B cell (primary cell): ENCODE measurements at regions not wholly inside any gene's neighbourhood (a gene's known extent, or its start where the extent isn't known, plus 50 kb on each side); places are given as distances from the start of the nearest gene placed in this dataset.

Experiments used
- ATAC-seq: fragments of 200-7000 bp; cut with Tn5 transposase; one replicate; pipeline ENCODE4 v1.10.0; 2021; ENCODE audit warnings: low read depth, mild to moderate bottlenecking, moderate number of reproducible peaks, moderate library complexity
- CTCF ChIA-PET: fragments of 350-600 bp; sonication (Branson Sonifier 250); formaldehyde crosslinking; loops from one replicate; lab custom pipeline; 2021; ENCODE audit warnings: antibody characterized with exemption, inconsistent platforms; lab: Charles Lee
- POLR2A ChIA-PET: fragments of 350-600 bp; sonication (Branson Sonifier 250); formaldehyde crosslinking; loops from one replicate; lab custom pipeline; 2021; ENCODE audit warnings: antibody characterized with exemption; lab: Charles Lee
- DNase-seq: peaks from one replicate; pipeline ENCODE4 v3.0.0; 2013
- H2AFZ ChIP-seq: 2 replicates; pipeline ENCODE4 v1.6.1; 2012; ENCODE audit warnings: mild to moderate bottlenecking, low read depth, low read length; ENCODE audit not compliant: insufficient read depth, poor library complexity, severe bottlenecking
- H3K27ac ChIP-seq, 2 donors: 1 replicate in 1 of 2; 2 replicates in 1 of 2; pipeline ENCODE4 v1.5.1; 2012 to 2013; ENCODE audit warnings: low read length in 2 of 2, mild to moderate bottlenecking in 2 of 2, moderate library complexity in 1 of 2
- H3K27me3 ChIP-seq, 4 experiments: fragments of 200-600 bp in 1 of 4; sonication (generic) in 1 of 4; replicated peaks in 1 of 4; 1 replicate in 2 of 4; 2 replicates in 2 of 4; pipeline versions ENCODE4 v1.6.1 to v1.7.0; 2013 to 2016; ENCODE audit warnings: low read length in 3 of 4, mild to moderate bottlenecking in 2 of 4, mixed read lengths in 1 of 4, moderate library complexity in 1 of 4; ENCODE audit not compliant: insufficient read depth in 4 of 4, control insufficient read depth in 3 of 4; ENCODE audit errors: control extremely low read depth in 1 of 4
- H3K36me3 ChIP-seq, 2 experiments: replicated peaks in 1 of 2; 1 replicate in 1 of 2; 2 replicates in 1 of 2; pipeline versions ENCODE4 v1.6.1 to v1.7.1; 2013; ENCODE audit warnings: low read length in 1 of 2; ENCODE audit not compliant: insufficient read depth in 2 of 2, control insufficient read depth in 1 of 2; ENCODE audit errors: control extremely low read depth in 1 of 2, extremely low read depth in 1 of 2
- H3K4me1 ChIP-seq, 2 donors: fragments of 200-600 bp in 1 of 2; sonication (generic) in 1 of 2; 1 replicate in 1 of 2; 2 replicates in 1 of 2; pipeline versions ENCODE4 v1.5.1 to v1.6.1; 2013 to 2017; ENCODE audit warnings: low read length in 2 of 2; ENCODE audit not compliant: control insufficient read depth in 2 of 2, insufficient read depth in 2 of 2
- H3K4me2 ChIP-seq: replicated peaks from 2 replicates; pipeline ENCODE3; 2012; ENCODE audit warnings: mild to moderate bottlenecking, low read depth, low read length; ENCODE audit not compliant: poor library complexity, severe bottlenecking
- H3K4me3 ChIP-seq, 5 experiments: fragments of 200-600 bp in 1 of 5; sonication (generic) in 1 of 5; 1 replicate in 3 of 5; 2 replicates in 2 of 5; pipeline versions ENCODE4 v1.5.1 to v1.7.0; 2011 to 2016; ENCODE audit warnings: low read length in 4 of 5, mild to moderate bottlenecking in 4 of 5, low read depth in 2 of 5, control low read depth in 1 of 5, moderate library complexity in 1 of 5; ENCODE audit not compliant: insufficient read depth in 1 of 5; ENCODE audit errors: control extremely low read depth in 1 of 5, extremely low read depth in 1 of 5
- H3K79me2 ChIP-seq: fragments of 200-600 bp; sonication (generic); one replicate; pipeline ENCODE4 v1.6.0; 2016; ENCODE audit warnings: low read length; ENCODE audit not compliant: control insufficient read depth, insufficient read depth
- H3K9ac ChIP-seq: fragments of 200-600 bp; sonication (generic); 2 replicates; pipeline ENCODE4 v1.6.1; 2017; ENCODE audit warnings: mild to moderate bottlenecking, low read length, moderate library complexity
- H3K9me3 ChIP-seq, 3 donors: one replicate each; pipeline versions ENCODE4 v1.6.1 to v1.7.1; 2013; ENCODE audit warnings: low read length in 2 of 3; ENCODE audit not compliant: control insufficient read depth in 2 of 3, insufficient read depth in 1 of 3; ENCODE audit errors: control extremely low read depth in 1 of 3
- H4K20me1 ChIP-seq: 2 replicates; pipeline ENCODE4 v1.6.0; 2012; ENCODE audit warnings: mild to moderate bottlenecking, low read length; ENCODE audit not compliant: insufficient read depth, control insufficient read depth, poor library complexity, severe bottlenecking
- H3K27ac Mint-ChIP-seq: one replicate; pipeline ENCODE4 v1.8.0; 2021; ENCODE audit warnings: mixed read lengths
- H3K27me3 Mint-ChIP-seq: one replicate; pipeline ENCODE4 v1.8.0; 2021; ENCODE audit warnings: mixed read lengths
- H3K4me1 Mint-ChIP-seq: one replicate; pipeline ENCODE4 v1.8.0; 2021; ENCODE audit warnings: mixed read lengths
- H3K4me3 Mint-ChIP-seq: one replicate; pipeline ENCODE4 v1.8.0; 2021; ENCODE audit warnings: mixed read lengths
- H3K9me3 Mint-ChIP-seq: one replicate; pipeline ENCODE4 v1.8.0; 2022; ENCODE audit warnings: mixed read lengths; ENCODE audit not compliant: insufficient read depth
- CTCF ChIP-seq: fragments of 200-600 bp; IDR thresholded peaks from one replicate; pipeline ENCODE4 v1.8.0; 2022; ENCODE audit warnings: antibody characterized with exemption, mild to moderate bottlenecking
- EZH2 ChIP-seq: IDR thresholded peaks from 2 replicates; pipeline ENCODE4 v1.6.1; 2012; ENCODE audit warnings: borderline replicate concordance, low read depth, mild to moderate bottlenecking, moderate library complexity, low read length; ENCODE audit not compliant: insufficient read depth, poor library complexity, severe bottlenecking
- WGBS: methylation state at CpG from one replicate; pipeline ENCODE4 v1.1.5; 2013; ENCODE audit warnings: missing lambda C conversion rate; ENCODE audit not compliant: insufficient coverage; 5-methylcytosine and 5-hydroxymethylcytosine counted together
- intact Hi-C: fragments of 100-400 bp; cut with micrococcal nuclease; formaldehyde crosslinking; loops from one replicate; pipeline ENCODE4 v1.10.0; 2022

GRCh38 chr10:130427216-130427722 lies 291.1 kb downstream of the GLRX3 start:
- no peaks in the 10 kb centered on the region for H3K27me3 ChIP-seq
- intact Hi-C loops, result no loop called here
- H3K4me1 Mint-ChIP-seq, result no peaks in the 10 kb centered on the region
- H4K20me1 ChIP-seq, result no peaks in the 10 kb centered on the region
- TF ChIP-seq EZH2, result no peak
- no peak overlapping the region for H3K27ac Mint-ChIP-seq
- H3K36me3 ChIP-seq, result no peaks in the 10 kb centered on the region
- no peaks in the 10 kb centered on the region for H3K79me2 ChIP-seq
- H2AFZ ChIP-seq, result no peak overlapping the region
- DNase-seq (no peak), ATAC-seq (no peak)
- H3K4me1 ChIP-seq, result no peaks in the 10 kb centered on the region
- H3K27ac ChIP-seq, result no peak overlapping the region
- H3K4me2 ChIP-seq, result no peak overlapping the region
- peaks cover 2% of the 10 kb centered on the region for H3K9me3 Mint-ChIP-seq
- no peak overlapping the region for H3K4me3 Mint-ChIP-seq
- 94% methylated on average over 4 of the region's 4 CpGs for WGBS
- H3K9me3 ChIP-seq, result peaks cover 0 to 29% (median 0%) of the 10 kb centered on the region in 3 donors
- POLR2A ChIA-PET, result no interaction called here
- no peaks in the 10 kb centered on the region for H3K27me3 Mint-ChIP-seq
- CTCF ChIA-PET, result no interaction called here
- no peak overlapping the region for H3K9ac ChIP-seq
- H3K4me3 ChIP-seq, result no peak overlapping the region

- H3K27ac ChIP-seq, result no peak overlapping the region
- no peaks in the 10 kb centered on the region for H3K27me3 ChIP-seq
- no peaks in the 10 kb centered on the region for H3K36me3 ChIP-seq
- no peaks in the 10 kb centered on the region for H3K4me1 Mint-ChIP-seq
- no peak overlapping the region for H3K4me3 Mint-ChIP-seq
- 60% methylated on average over 1 of the region's 6 CpGs for WGBS
- peaks cover 0 to 32% (median 0%) of the 10 kb centered on the region in 3 donors for H3K9me3 ChIP-seq
- no peak for ATAC-seq
- no peak for DNase-seq
- H2AFZ ChIP-seq, result no peak overlapping the region
- no peak overlapping the region for H3K27ac Mint-ChIP-seq
- TF ChIP-seq EZH2 (no peak), CTCF (no peak)
- peaks cover 7% of the 10 kb centered on the region for H3K9me3 Mint-ChIP-seq
- no peak overlapping the region for H3K4me2 ChIP-seq
- intact Hi-C loops, result no loop called here
- H3K9ac ChIP-seq, result no peak overlapping the region
- H3K4me1 ChIP-seq, result no peaks in the 10 kb centered on the region
- no peaks in the 10 kb centered on the region for H4K20me1 ChIP-seq
- POLR2A ChIA-PET, result no interaction called here
- H3K4me3 ChIP-seq, result no peak overlapping the region
- no peaks in the 10 kb centered on the region for H3K79me2 ChIP-seq
- CTCF ChIA-PET, result no interaction called here
- no peaks in the 10 kb centered on the region for H3K27me3 Mint-ChIP-seq
Observed at GRCh38 chr10:130428936-130429335, 292.7 kb downstream of the GLRX3 start.
